K562 (cell line): ENCODE measurements at regions not wholly inside any gene's neighbourhood (a gene's known extent, or its start where the extent isn't known, plus 50 kb on each side); places are given as distances from the start of the nearest gene placed in this dataset.

Experiments
- SMAD2 ChIP-seq: fragments of 150-350 bp; IDR thresholded peaks from 2 replicates; pipeline ENCODE4 v1.6.1; 2014; ENCODE audit warnings: low read depth, mild to moderate bottlenecking, low read length
- TSC22D4 ChIP-seq: fragments of 450-650 bp; IDR thresholded peaks from 2 replicates; pipeline ENCODE4 v1.6.1; 2016; ENCODE audit warnings: missing genetic modification characterization, missing biosample characterization, control low read depth
- TF ChIP-seq, protein P1 (sequence below): IDR thresholded peaks from 3 replicates; pipeline ENCODE4 v1.6.1; 2011; ENCODE audit warnings: borderline replicate concordance, mild to moderate bottlenecking, moderate library complexity; ENCODE audit not compliant: insufficient read length; ENCODE audit errors: extremely low read depth
- TF ChIP-seq, protein P2 (sequence below): fragments of 150-350 bp; IDR thresholded peaks from 2 replicates; pipeline ENCODE4 v1.6.1; 2014; ENCODE audit warnings: low read depth, mild to moderate bottlenecking, low read length, borderline replicate concordance

DNA sequence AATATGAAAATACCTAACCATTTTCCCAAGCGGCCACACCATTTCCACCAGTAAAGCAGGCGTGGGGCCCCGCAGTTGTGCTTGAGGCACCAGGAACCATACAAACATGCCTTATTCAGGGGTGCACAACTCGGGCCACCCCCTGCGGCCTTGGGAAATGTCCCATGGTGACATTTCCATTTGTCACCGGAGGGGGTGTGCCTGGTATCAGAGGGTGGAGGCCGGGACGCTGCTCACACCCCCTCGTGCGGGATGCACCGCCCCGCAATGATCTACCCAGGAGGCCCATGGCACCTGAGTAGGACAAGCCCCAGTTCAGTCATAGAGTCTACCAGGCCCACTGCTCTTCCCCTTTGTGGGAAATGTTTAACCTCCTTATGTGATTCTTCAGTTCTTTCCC lies 218.8 kb downstream of the TEX29 start (continued):
- TF ChIP-seq, protein P1, sequence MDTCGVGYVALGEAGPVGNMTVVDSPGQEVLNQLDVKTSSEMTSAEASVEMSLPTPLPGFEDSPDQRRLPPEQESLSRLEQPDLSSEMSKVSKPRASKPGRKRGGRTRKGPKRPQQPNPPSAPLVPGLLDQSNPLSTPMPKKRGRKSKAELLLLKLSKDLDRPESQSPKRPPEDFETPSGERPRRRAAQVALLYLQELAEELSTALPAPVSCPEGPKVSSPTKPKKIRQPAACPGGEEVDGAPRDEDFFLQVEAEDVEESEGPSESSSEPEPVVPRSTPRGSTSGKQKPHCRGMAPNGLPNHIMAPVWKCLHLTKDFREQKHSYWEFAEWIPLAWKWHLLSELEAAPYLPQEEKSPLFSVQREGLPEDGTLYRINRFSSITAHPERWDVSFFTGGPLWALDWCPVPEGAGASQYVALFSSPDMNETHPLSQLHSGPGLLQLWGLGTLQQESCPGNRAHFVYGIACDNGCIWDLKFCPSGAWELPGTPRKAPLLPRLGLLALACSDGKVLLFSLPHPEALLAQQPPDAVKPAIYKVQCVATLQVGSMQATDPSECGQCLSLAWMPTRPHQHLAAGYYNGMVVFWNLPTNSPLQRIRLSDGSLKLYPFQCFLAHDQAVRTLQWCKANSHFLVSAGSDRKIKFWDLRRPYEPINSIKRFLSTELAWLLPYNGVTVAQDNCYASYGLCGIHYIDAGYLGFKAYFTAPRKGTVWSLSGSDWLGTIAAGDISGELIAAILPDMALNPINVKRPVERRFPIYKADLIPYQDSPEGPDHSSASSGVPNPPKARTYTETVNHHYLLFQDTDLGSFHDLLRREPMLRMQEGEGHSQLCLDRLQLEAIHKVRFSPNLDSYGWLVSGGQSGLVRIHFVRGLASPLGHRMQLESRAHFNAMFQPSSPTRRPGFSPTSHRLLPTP, result no peak
- TF ChIP-seq, protein P2, sequence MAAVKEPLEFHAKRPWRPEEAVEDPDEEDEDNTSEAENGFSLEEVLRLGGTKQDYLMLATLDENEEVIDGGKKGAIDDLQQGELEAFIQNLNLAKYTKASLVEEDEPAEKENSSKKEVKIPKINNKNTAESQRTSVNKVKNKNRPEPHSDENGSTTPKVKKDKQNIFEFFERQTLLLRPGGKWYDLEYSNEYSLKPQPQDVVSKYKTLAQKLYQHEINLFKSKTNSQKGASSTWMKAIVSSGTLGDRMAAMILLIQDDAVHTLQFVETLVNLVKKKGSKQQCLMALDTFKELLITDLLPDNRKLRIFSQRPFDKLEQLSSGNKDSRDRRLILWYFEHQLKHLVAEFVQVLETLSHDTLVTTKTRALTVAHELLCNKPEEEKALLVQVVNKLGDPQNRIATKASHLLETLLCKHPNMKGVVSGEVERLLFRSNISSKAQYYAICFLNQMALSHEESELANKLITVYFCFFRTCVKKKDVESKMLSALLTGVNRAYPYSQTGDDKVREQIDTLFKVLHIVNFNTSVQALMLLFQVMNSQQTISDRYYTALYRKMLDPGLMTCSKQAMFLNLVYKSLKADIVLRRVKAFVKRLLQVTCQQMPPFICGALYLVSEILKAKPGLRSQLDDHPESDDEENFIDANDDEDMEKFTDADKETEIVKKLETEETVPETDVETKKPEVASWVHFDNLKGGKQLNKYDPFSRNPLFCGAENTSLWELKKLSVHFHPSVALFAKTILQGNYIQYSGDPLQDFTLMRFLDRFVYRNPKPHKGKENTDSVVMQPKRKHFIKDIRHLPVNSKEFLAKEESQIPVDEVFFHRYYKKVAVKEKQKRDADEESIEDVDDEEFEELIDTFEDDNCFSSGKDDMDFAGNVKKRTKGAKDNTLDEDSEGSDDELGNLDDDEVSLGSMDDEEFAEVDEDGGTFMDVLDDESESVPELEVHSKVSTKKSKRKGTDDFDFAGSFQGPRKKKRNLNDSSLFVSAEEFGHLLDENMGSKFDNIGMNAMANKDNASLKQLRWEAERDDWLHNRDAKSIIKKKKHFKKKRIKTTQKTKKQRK, result no peak
- TF ChIP-seq SMAD2 (no peak), TSC22D4 (tag) (no peak)
